HCT116 (cell line): ENCODE measurements at regions not wholly inside any gene's neighbourhood (a gene's known extent, or its start where the extent isn't known, plus 50 kb on each side); places are given as distances from the start of the nearest gene placed in this dataset.

ENCODE experiments used
- ATAC-seq: fragments of 200-7000 bp; cut with Tn5 transposase; 2 replicates; pipeline ENCODE4 v1.9.1; 2020; ENCODE audit warnings: mild to moderate bottlenecking, moderate library complexity
- BruUV-seq: library from RNA; stranded (reverse); fragments of 400-500 nt; replicated peaks from 2 replicates; lab custom pipeline; 2021; lab: Mats Ljungman, UMichigan
- CTCF ChIA-PET: fragments of 300-600 bp; sonication (Branson Sonifier 250); formaldehyde crosslinking; loops from one replicate; lab custom pipeline; 2021; ENCODE audit warnings: antibody characterized with exemption; lab: Charles Lee
- POLR2A ChIA-PET: fragments of 300-600, 350-600 bp; sonication (Branson Sonifier 250); formaldehyde crosslinking; loops from one replicate; lab custom pipeline; 2021; ENCODE audit warnings: antibody characterized with exemption; lab: Charles Lee
- RAD21 ChIA-PET, 2 experiments: fragments of 300-600 bp; sonication (Branson Sonifier 250); formaldehyde crosslinking; loops; one replicate each; lab custom pipeline; 2023; ENCODE audit warnings: low total read pairs in 2 of 2; ENCODE audit not compliant: uncharacterized antibody in 2 of 2, unreplicated experiment in 2 of 2, low non-redundant PET in 1 of 2; lab: Charles Lee
- DNase-seq: peaks from one replicate; pipeline ENCODE4 v3.0.0-alpha.2; 2010; ENCODE audit warnings: low read depth, low spot score
- H2AFZ ChIP-seq: fragments of 200-600 bp; shearing (Covaris generic), sonication (generic); 2 replicates; pipeline ENCODE4 v1.6.1; 2017; ENCODE audit warnings: low read depth, mixed run types, mixed read lengths, antibody characterized with exemption, low read length; ENCODE audit not compliant: poor library complexity, severe bottlenecking
- H3K27ac ChIP-seq: 2 replicates; pipeline ENCODE4 v1.5.1; 2012; ENCODE audit warnings: low read depth, low read length
- H3K27me3 ChIP-seq: fragments of 200-600 bp; sonication (generic); 2 replicates; pipeline ENCODE4 v1.6.1; 2016; ENCODE audit warnings: mixed run types, low read length, mixed read lengths; ENCODE audit not compliant: insufficient read depth
- H3K36me3 ChIP-seq, 2 experiments: fragments of 200-500 bp in 1 of 2; fragments of 200-600 bp in 1 of 2; sonication (Bioruptor generic) in 1 of 2; sonication (generic) in 1 of 2; 2 replicates each; pipeline versions ENCODE4 v1.5.1 to v1.6.1; 2014 to 2016; ENCODE audit warnings: low read length in 2 of 2, inconsistent platforms in 1 of 2, mixed read lengths in 1 of 2, mixed run types in 1 of 2; ENCODE audit not compliant: insufficient read depth in 2 of 2, control insufficient read depth in 1 of 2
- H3K4me1 ChIP-seq, 2 experiments: fragments of 200-600 bp in 1 of 2; sonication (generic) in 1 of 2; 2 replicates each; pipeline versions ENCODE4 v1.5.1 to v1.6.1; 2012 to 2017; ENCODE audit warnings: low read length in 2 of 2, inconsistent platforms in 1 of 2, mild to moderate bottlenecking in 1 of 2, mixed read lengths in 1 of 2, mixed run types in 1 of 2, moderate library complexity in 1 of 2; ENCODE audit not compliant: insufficient read depth in 2 of 2, control insufficient read depth in 1 of 2
- H3K4me2 ChIP-seq: fragments of 200-600 bp; sonication (generic); 2 replicates; pipeline ENCODE4 v1.6.1; 2017; ENCODE audit warnings: mixed run types, low read length, mixed read lengths
- H3K4me3 ChIP-seq, 2 experiments: fragments of 200-600 bp in 1 of 2; sonication (generic) in 1 of 2; replicated peaks in 1 of 2; 2 replicates each; pipeline ENCODE4 v1.5.1; 2011 to 2016; ENCODE audit warnings: low read length in 2 of 2, control low read depth in 1 of 2, low read depth in 1 of 2, mild to moderate bottlenecking in 1 of 2, mixed read lengths in 1 of 2, mixed run types in 1 of 2
- H3K79me2 ChIP-seq: fragments of 200-600 bp; sonication (generic); 2 replicates; pipeline ENCODE4 v1.6.1; 2017; ENCODE audit warnings: mild to moderate bottlenecking, mixed run types, low read length, moderate library complexity, mixed read lengths; ENCODE audit not compliant: insufficient read depth
- H3K9ac ChIP-seq: fragments of 200-600 bp; sonication (generic); 2 replicates; pipeline ENCODE4 v1.6.1; 2016; ENCODE audit warnings: low read length, mixed read lengths
- H3K9me2 ChIP-seq: fragments of 200-600 bp; sonication (generic), shearing (Covaris generic); 2 replicates; pipeline ENCODE4 v1.6.1; 2017; ENCODE audit warnings: mixed run types, mild to moderate bottlenecking, moderate library complexity; ENCODE audit not compliant: insufficient read depth
- H3K9me3 ChIP-seq, 2 experiments: fragments of 200-500 bp in 1 of 2; fragments of 200-600 bp in 1 of 2; sonication (Bioruptor generic) in 1 of 2; sonication (generic) in 1 of 2; 2 replicates each; pipeline ENCODE4 v1.6.1; 2014 to 2017; ENCODE audit warnings: low read length in 2 of 2, mixed read lengths in 2 of 2, inconsistent platforms in 1 of 2, low read depth in 1 of 2, mild to moderate bottlenecking in 1 of 2, mixed run types in 1 of 2, moderate library complexity in 1 of 2; ENCODE audit not compliant: control insufficient read depth in 1 of 2, insufficient read depth in 1 of 2
- H4K20me1 ChIP-seq: fragments of 200-600 bp; sonication (generic), shearing (Covaris generic); 2 replicates; pipeline ENCODE4 v1.6.1; 2017; ENCODE audit warnings: mixed run types, mild to moderate bottlenecking, moderate library complexity; ENCODE audit not compliant: insufficient read depth
- EGR1 ChIP-seq: IDR thresholded peaks from 2 replicates; pipeline ENCODE4 v1.6.1; 2012; ENCODE audit warnings: low read depth
- ELF1 ChIP-seq: IDR thresholded peaks from 2 replicates; pipeline ENCODE4 v1.6.1; 2012; ENCODE audit warnings: low read depth, borderline replicate concordance
- EZH2 ChIP-seq: fragments of 200-600 bp; sonication (generic); IDR thresholded peaks from 2 replicates; pipeline ENCODE4 v1.6.1; 2017; ENCODE audit warnings: antibody characterized with exemption, mixed run types
- POLR2A ChIP-seq: IDR thresholded peaks from 2 replicates; pipeline ENCODE4 v1.7.0; 2011; ENCODE audit warnings: borderline replicate concordance; ENCODE audit not compliant: insufficient read depth, insufficient read length; ENCODE audit errors: extremely low read depth
- POLR2AphosphoS5 ChIP-seq: IDR thresholded peaks from 2 replicates; pipeline ENCODE4 v1.6.1; 2011; ENCODE audit warnings: mild to moderate bottlenecking, low read depth, low read length, moderate library complexity
- SIN3A ChIP-seq: IDR thresholded peaks from 2 replicates; pipeline ENCODE4 v1.6.1; 2012; ENCODE audit warnings: low read depth
- SP1 ChIP-seq: IDR thresholded peaks from 2 replicates; pipeline ENCODE4 v1.6.1; 2012; ENCODE audit warnings: low read depth
- SRF ChIP-seq: IDR thresholded peaks from 2 replicates; pipeline ENCODE4 v1.6.1; 2012; ENCODE audit warnings: low read depth
- YY1 ChIP-seq: IDR thresholded peaks from 2 replicates; pipeline ENCODE4 v1.6.1; 2011; ENCODE audit warnings: low read length, low read depth, moderate library complexity, mild to moderate bottlenecking; ENCODE audit not compliant: insufficient replicate concordance; ENCODE audit errors: extremely low read depth
- ZFX ChIP-seq: fragments of 450-650 bp; IDR thresholded peaks from 2 replicates; pipeline ENCODE4 v1.6.1; 2017
- ZNF274 ChIP-seq: fragments of 200-500 bp; sonication (Bioruptor generic); IDR thresholded peaks from 2 replicates; pipeline ENCODE4 v1.6.1; 2014; ENCODE audit warnings: mild to moderate bottlenecking, low read depth, low read length, inconsistent platforms
- intact Hi-C: fragments of 100-400 bp; cut with micrococcal nuclease; formaldehyde crosslinking; loops from 2 replicates; pipeline ENCODE4 v1.10.0; 2022
- TF ChIP-seq, protein P1 (sequence below), 3 experiments: fragments of 200-600 bp in 1 of 3; sonication (generic) in 1 of 3; IDR thresholded peaks in 2 of 3; conservative IDR thresholded peaks in 1 of 3; 2 replicates each; pipeline ENCODE4 v1.5.1; 2012 to 2017; ENCODE audit warnings: low read depth in 2 of 3, low read length in 2 of 3, antibody characterized with exemption in 1 of 3, borderline replicate concordance in 1 of 3, control low read depth in 1 of 3, mild to moderate bottlenecking in 1 of 3, mixed read lengths in 1 of 3, mixed run types in 1 of 3, moderate library complexity in 1 of 3; ENCODE audit not compliant: insufficient read depth in 1 of 3

DNA sequence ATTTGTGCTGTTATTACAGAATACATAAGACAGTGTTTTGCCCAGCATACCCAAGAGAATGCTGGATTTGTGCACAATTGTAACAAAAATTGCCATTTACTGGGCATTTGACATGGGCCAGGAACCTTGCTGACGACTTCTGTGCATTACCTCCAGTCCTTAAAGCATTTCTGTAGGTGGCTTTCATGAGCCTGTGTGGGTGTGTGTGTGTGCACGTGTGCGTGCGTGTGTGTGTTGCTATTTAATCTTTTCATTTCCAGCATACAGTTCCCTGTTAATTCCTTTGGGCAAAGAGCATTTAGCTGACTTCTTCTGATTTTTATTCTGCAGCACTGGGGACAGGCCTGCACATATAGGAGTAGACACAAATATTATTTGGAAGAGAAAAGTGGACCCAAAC is 134.4 kb downstream of the CYLD start:
- no peaks in the 10 kb centered on the region for H3K9me3 ChIP-seq
- H3K9ac ChIP-seq = no peak overlapping the region
- H3K4me1 ChIP-seq = no peaks in the 10 kb centered on the region
- ATAC-seq (no peak), DNase-seq (no peak)
- no peak for TF ChIP-seq ZFX
- TF ChIP-seq POLR2AphosphoS5 = no peak
- no peak for TF ChIP-seq ELF1
- TF ChIP-seq EGR1 = no peak
- no peak for TF ChIP-seq SIN3A
- TF ChIP-seq YY1 = no peak
- no peak for TF ChIP-seq SP1
- no peak for TF ChIP-seq SRF
- no peak for TF ChIP-seq ZNF274
- no peak for TF ChIP-seq EZH2
- TF ChIP-seq, protein P1, sequence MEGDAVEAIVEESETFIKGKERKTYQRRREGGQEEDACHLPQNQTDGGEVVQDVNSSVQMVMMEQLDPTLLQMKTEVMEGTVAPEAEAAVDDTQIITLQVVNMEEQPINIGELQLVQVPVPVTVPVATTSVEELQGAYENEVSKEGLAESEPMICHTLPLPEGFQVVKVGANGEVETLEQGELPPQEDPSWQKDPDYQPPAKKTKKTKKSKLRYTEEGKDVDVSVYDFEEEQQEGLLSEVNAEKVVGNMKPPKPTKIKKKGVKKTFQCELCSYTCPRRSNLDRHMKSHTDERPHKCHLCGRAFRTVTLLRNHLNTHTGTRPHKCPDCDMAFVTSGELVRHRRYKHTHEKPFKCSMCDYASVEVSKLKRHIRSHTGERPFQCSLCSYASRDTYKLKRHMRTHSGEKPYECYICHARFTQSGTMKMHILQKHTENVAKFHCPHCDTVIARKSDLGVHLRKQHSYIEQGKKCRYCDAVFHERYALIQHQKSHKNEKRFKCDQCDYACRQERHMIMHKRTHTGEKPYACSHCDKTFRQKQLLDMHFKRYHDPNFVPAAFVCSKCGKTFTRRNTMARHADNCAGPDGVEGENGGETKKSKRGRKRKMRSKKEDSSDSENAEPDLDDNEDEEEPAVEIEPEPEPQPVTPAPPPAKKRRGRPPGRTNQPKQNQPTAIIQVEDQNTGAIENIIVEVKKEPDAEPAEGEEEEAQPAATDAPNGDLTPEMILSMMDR (IDR thresholded peaks at IDR 0.05 in 2 of 3, conservative IDR thresholded peaks at IDR 0.05 in 1 of 3; ENCODE audit: borderline replicate concordance in 1 of 3, insufficient read depth in 1 of 3, low read depth in 2 of 3, low read length in 2 of 3) = no peak
- TF ChIP-seq POLR2A = no peak
- H3K27me3 ChIP-seq = peaks cover 46% of the 10 kb centered on the region
- no peak overlapping the region for H2AFZ ChIP-seq
- RAD21 ChIA-PET = no interaction called here
- H3K27ac ChIP-seq = no peak overlapping the region
- H3K4me2 ChIP-seq = no peak overlapping the region
- no peaks in the 10 kb centered on the region for H3K36me3 ChIP-seq
- no TSS peak for BruUV-seq
- POLR2A ChIA-PET = no interaction called here
- intact Hi-C loops = no loop called here
- H3K79me2 ChIP-seq = no peaks in the 10 kb centered on the region
- CTCF ChIA-PET = interaction anchor here (0.8 kb wide), 1 partner anchor 70 kb away, joined by 3 read pairs; no protein-coding TSS in a partner anchor
- H3K9me2 ChIP-seq = no peaks in the 10 kb centered on the region
- H4K20me1 ChIP-seq = no peaks in the 10 kb centered on the region
- no peak overlapping the region for H3K4me3 ChIP-seq
